HT-29 (cell line): ENCODE measurements at regions not wholly inside any gene's neighbourhood (a gene's known extent, or its start where the extent isn't known, plus 50 kb on each side); places are given as distances from the start of the nearest gene placed in this dataset. TPM values are rescaled to one million over a fixed set of nuclear protein-coding genes. Genes with fewer than 3 reads are reported as not detected.

Experiments
- small RNA-seq: library from RNA; depleted of rRNA; stranded (forward); fragments of <200 nt; gene quantifications from one replicate; pipeline ENCODE3, GENCODE V24; 2014

Small RNA genes in the stretch of these regions (small RNA-seq; reads per million reads assigned to genes)
- not detected for gene AL159169.1
